ENCODE measurements at regions not wholly inside any gene's neighbourhood (a gene's known extent, or its start where the extent isn't known, plus 50 kb on each side); places are given as distances from the start of the nearest gene placed in this dataset.

GRCh38 chr6:156564127-156564806 lies 212.9 kb upstream of the ARID1B start:
- peak; percentile 78 for DNase-seq (ENCODE audit: low read depth)

GRCh38 chr6:156563714-156564113 lies 213.5 kb upstream of the ARID1B start:
- no peak for DNase-seq (ENCODE audit: low read depth)

- no peak for DNase-seq (ENCODE audit: low read depth)
Observed at GRCh38 chr6:156562636-156563035, 214.5 kb upstream of the ARID1B start.

DNA sequence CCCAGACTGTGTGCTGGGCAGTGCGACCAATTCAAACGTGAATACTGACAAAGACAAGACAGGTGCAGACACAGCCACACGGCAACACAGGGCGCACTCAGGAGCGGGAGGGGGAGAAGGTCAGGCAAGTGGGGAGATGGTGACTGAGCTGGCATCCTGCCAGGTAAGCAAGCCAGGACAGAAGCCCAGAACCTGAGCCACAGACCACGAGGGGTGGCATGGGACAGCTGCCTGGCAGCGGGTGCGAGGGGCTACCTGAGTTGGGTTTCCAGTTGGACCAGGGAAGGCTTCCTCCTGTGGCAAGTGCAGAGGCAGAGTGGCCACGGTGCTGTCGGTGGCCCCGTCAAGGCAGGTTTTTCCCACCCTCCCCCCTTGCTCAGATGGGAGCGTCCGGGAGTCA lies 215.2 kb upstream of the ARID1B start:
- no peak for DNase-seq (ENCODE audit: low read depth)

GRCh38 chr6:156560476-156560875 lies 216.7 kb upstream of the ARID1B start:
- DNase-seq (ENCODE audit: low read depth): no peak

DNA sequence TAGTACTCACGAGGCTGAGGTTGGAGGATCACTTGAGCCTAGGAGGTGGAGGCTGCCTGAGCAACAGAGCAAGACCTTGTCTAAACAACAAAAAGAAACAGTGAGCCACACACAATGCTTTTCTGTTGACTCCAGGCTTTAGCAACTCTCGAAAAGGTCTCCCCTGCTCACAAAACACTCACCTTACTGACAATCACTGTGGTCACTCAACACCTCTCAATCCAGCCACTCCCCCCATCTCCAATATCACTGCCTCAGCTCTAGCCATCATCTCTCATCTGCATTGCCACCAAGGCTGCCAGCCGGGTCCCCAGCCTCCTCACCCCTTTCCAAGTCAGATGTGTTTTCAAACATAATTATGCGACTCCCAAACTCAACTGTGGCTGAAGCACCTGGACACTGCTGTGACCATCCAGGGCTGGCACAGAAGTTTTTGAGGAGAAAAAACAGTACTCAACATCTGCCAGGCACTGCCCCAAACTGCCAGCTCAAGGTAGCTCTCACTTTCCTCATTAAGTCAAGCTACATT lies 218.0 kb upstream of the ARID1B start:
- no peak for DNase-seq (ENCODE audit: low read depth)

DNA sequence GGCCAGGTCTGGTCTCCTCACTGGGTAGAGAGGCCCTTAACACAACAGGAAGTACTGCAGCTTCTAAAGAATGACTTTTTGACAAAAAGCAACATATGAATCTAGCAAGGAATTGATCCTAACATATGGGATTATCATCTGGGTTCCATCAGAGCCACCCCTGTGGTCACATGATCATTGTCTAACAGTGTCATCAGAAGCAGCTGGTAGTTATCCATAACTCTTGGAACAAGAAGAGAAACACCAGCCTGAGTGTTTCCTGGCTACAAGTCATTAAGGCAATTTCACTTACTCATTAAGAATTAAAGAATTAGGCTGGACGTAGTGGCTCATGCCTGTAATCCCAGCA lies 219.3 kb upstream of the ARID1B start:
- no peak for DNase-seq (ENCODE audit: low read depth)

DNA sequence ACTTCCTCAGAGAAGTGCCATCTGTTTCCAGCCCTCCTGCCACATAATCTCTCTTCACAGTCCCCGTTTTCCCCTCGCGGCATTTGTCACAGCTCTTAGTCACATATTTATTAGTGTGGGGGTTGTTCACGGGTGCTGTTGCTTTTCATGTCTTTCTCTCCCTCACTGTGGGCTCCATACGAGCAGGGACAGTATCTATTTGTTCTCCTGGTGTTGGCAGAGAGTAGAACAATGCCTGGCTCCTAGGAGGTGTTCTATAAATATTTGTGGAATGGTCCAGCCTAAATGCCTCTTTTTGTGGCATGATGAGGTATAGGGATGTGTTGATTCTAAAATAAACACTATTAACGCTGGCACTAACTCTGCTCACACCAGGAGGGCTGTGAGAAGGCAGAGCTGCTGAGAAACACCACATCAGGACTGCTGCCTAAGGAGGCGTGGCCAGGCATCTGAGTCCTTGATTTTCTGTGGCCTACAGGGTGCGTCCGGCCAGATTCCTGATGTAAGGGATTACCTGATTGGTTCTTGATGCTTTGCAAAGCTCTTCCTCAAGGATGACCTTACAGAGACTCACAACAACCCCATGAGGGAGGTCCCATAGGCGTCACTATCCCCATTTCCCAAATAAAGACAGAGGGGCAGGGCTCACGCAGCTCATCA lies 219.8 kb upstream of the ARID1B start:
- peak; percentile 58 for DNase-seq (ENCODE audit: low read depth)

DNA sequence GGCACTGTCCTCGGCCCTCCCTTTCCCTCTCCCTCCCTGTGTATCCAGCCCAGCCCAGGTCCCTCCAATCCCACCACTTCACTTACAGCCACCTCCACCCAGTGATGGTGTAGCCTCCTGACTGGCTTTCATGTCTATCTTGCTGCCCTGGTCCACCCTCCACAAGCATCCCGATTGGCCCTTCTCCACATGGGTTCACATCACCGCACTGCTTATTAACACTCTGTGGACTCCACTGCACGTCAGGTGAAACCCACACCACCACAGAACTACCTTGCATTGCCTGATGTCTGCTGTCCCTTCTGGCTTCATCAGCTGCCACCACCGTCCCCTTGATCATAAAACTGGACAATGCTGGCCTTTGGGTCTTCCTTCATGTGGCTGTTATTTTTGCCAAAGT lies 220.4 kb upstream of the ARID1B start:
- DNase-seq (ENCODE audit: low read depth): no peak

DNA sequence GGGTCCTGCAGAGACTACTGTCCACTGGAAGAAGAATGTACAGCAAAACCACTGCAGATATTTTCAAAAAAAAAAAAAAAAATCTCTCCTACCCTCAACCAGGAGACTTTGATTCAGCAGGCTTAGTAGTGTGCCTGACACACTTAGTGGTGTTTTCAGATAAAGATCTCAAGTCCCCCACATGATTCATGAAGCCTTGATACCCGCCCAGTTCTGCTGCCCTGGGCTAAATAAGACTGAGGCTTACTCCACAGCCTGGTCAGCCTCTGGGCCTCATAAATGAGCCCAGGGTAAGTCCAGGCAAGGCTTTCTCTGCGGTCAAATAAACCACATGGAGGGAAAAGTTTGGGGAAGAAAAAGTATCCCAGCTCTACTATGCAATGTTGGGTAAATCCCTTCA lies 222.1 kb upstream of the ARID1B start:
- peak; percentile 23 for DNase-seq (ENCODE audit: low read depth)

DNA sequence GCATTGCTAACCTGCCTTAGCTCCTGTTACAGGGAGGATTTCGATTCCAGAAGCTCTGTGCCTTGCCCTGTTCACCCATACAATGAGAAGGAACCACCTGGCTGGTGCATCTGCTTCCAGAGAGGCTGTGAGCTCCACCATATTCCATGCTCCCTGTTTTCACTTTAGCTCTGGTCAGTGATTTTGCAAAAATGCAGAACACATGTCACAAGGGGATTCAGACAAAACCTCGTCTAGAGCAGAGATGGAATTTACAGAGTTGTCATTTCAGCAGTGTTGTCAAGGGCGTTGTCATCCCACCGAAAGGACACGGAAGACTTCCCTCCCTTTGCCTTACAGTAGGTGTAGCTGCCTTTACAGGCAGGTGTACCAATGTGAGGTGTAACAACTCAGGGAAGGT lies 223.0 kb upstream of the ARID1B start:
- DNase-seq (ENCODE audit: low read depth): no peak

DNA sequence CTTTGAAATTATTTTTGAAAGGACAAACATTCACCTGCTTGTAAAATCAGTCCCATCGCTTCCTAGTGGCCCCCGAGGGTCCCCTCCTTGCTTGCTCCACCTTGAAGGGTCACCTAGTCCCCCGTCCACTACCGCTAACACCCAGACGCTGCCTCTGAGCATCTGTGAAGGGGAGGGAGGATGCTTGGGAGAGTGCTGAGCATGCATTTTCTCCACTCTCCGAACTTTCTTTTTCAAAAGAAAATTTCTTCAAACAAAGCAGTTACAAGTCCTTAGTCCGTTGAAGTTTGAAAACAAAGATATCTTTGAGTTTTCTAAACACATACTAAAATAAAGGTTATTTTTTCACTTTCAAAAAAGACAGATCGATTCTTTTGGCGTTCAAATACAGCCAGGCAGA lies 224.3 kb upstream of the ARID1B start:
- DNase-seq (ENCODE audit: low read depth): no peak

- DNase-seq (ENCODE audit: low read depth): no peak
Observed at GRCh38 chr6:156550949-156551348, 226.2 kb upstream of the ARID1B start.

GRCh38 chr6:156545931-156546330 lies 231.2 kb upstream of the ARID1B start:
- no peak for DNase-seq (ENCODE audit: low read depth)

DNA sequence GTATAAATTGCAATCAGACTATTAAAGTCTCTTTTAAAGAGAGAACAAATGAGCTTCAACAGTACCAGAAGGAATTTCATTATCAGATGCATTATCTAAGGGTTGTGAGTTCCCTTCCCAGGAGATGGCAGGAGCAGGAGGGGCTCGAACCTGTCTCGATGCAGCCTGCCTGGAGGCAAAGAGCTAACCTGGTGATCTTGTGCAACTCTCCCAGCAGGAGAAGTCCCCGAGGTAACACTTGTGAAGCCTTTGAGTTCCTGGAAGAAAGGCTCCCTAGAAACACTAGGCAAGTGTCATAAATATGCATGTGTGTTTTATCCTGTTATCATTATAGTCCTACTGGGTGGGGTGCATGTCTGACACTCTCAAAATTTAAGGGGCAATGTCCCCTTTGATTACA lies 232.2 kb upstream of the ARID1B start:
- no peak for DNase-seq (ENCODE audit: low read depth)

- DNase-seq (ENCODE audit: low read depth): no peak
Observed at GRCh38 chr6:156544046-156544445, 233.1 kb upstream of the ARID1B start.

GRCh38 chr6:156543431-156543830 lies 233.7 kb upstream of the ARID1B start:
- DNase-seq (ENCODE audit: low read depth): peak; percentile 27

- DNase-seq (ENCODE audit: low read depth): peak; percentile 75
Observed at GRCh38 chr6:156538875-156539660, 238.1 kb upstream of the ARID1B start.

DNA sequence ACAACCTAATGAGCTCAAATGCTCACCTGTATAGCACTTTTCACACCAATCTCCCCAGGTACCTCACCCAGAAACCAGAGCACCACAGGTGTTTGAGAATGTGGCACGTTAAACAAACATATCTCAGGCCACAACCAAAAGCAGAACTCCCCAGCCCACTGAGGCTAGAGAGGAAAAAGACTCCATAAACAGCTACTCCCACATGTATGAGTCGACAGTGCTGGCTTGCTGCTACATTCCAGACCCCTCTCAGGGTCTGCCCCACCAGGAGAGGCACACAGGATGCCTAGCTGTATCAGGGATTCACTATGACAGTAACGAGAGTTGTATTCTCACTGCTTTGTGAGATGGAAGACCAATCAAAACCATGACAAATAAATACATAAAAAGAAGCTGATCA lies 242.6 kb upstream of the ARID1B start:
- DNase-seq (ENCODE audit: low read depth): no peak

- no peak for DNase-seq (ENCODE audit: low read depth)
Observed at GRCh38 chr6:156533872-156534524, 243.2 kb upstream of the ARID1B start.

DNA sequence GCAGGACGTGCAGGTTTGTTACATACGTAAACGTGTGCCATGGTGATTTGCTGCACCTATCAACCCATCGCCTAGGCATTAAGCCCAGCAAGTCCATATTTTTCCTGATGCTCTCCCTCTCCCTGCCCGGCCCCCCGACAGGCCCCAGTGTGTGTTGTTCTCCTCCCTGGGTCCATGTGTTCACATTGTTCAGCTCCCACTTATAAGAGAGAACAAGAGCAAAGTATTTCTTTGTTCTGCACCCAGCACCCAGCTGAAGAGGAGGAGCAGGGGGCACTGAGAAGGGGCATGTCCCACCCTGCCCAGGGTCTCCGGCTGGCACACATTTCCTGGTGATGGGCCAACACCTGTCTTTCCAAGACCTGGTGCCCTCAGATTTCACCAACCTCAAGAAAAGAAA lies 251.1 kb upstream of the ARID1B start:
- no peak for DNase-seq (ENCODE audit: low read depth)

GRCh38 chr6:156525541-156525940 lies 251.6 kb upstream of the ARID1B start:
- DNase-seq (ENCODE audit: low read depth): no peak

Data from Daoy (cell line).